ENCODE measurements at regions not wholly inside any gene's neighbourhood (a gene's known extent, or its start where the extent isn't known, plus 50 kb on each side); places are given as distances from the start of the nearest gene placed in this dataset.

DNA sequence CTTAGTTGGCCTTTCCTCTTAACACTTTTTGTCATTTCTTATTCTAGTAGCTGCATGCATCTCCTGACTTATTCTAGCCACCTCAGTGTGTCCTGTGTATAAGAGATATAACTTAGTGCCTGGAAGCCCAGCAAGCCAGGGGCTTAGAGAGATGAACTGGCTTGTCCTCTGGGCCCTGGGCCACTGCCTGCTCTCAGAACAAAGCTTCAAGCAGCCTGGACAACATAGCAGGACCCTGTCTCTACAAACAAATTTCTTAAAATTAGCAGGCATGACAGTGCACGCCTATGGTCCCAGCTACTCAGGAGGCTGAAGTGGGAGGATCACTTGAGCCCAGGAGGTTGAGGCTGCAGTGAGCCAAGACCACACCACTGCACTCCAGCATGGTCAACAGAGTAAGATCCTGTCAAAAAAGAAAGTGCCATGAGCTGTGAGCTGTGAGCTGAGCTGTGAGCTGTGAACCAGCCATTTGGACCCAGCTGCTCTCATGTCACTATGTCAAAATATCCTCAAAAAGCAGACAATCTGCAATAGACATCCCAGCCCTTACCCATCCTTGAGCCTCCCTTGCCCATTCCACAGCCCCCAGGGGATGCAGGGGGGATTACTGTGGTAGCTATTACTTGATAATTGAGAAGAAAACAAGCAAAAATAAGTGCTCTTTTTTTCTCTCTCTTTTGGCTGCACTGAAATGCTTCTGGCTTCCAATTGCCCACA lies 174.5 kb downstream of the OPA1 start:
- H3K4me3 Mint-ChIP-seq: no peak overlapping the region
- Histone ChIP-seq H3K4me3 (no peak overlapping the region), H3K27ac (ENCODE audit: low read depth) (no peak overlapping the region), H4K20me1 (replicated peaks; ENCODE audit: insufficient read depth) (no peaks in the 10 kb centered on the region), H3K4me1 (ENCODE audit: insufficient read depth) (no peaks in the 10 kb centered on the region; the same call in 1 of the 2 replicates), H3K36me3 (ENCODE audit: insufficient read depth) (no peaks in the 10 kb centered on the region; the same call in 1 of the 2 replicates), H3K79me2 (replicated peaks; ENCODE audit: insufficient read depth) (no peaks in the 10 kb centered on the region), H3K4me2 (no peak overlapping the region), H2AFZ (no peak overlapping the region), H3K27me3 (ENCODE audit: insufficient read depth) (0 out of 2 replicates have a peak, but pooled peaks cover under 1% of the 10 kb centered on the region), H3K9me2 (ENCODE audit: insufficient read depth) (0 out of 2 replicates have a peak, but pooled peaks cover 5% of the 10 kb centered on the region), H3F3A (replicated peaks; ENCODE audit: low read depth) (no peaks in the 10 kb centered on the region)
- peaks cover 8% of the 10 kb centered on the region; the same call in 1 of the 3 replicates for H3K36me3 Mint-ChIP-seq (ENCODE audit: low read depth)
- DNase-seq (ENCODE audit: low spot score) (no peak), ATAC-seq (no peak)
- H3K9me3 Mint-ChIP-seq: peaks cover 22% of the 10 kb centered on the region
- no peak overlapping the region for H3K27ac Mint-ChIP-seq
- peaks cover 6% of the 10 kb centered on the region; the same call in 2 of the 3 replicates for H3K4me1 Mint-ChIP-seq
- TF ChIP-seq POLR2AphosphoS5 (IDR thresholded peaks at IDR 0.05; ENCODE audit: low read depth) (no peak), ZNF114 (CRISPR knock-in tag; IDR thresholded peaks at IDR 0.05) (no peak), EZH2 (IDR thresholded peaks at IDR 0.05; ENCODE audit: low read depth, unreplicated experiment) (no peak)
- H3K27me3 Mint-ChIP-seq (ENCODE audit: insufficient read depth, low read depth, poor library complexity): no peaks in the 10 kb centered on the region

- Mint-ChIP-seq H3K4me1 (peaks cover 6% of the 10 kb centered on the region; the same call in 2 of the 3 replicates), H3K36me3 (ENCODE audit: low read depth) (peaks cover 8% of the 10 kb centered on the region; the same call in 1 of the 3 replicates), H3K4me3 (no peak overlapping the region), H3K9me3 (peaks cover 22% of the 10 kb centered on the region), H3K27me3 (ENCODE audit: insufficient read depth, low read depth, poor library complexity) (no peaks in the 10 kb centered on the region), H3K27ac (no peak overlapping the region)
- Histone ChIP-seq H4K20me1 (replicated peaks; ENCODE audit: insufficient read depth) (no peaks in the 10 kb centered on the region), H3K79me2 (replicated peaks; ENCODE audit: insufficient read depth) (no peaks in the 10 kb centered on the region), H3K27me3 (ENCODE audit: insufficient read depth) (peaks cover 6% of the 10 kb centered on the region), H2AFZ (no peak overlapping the region), H3K4me1 (ENCODE audit: insufficient read depth) (no peaks in the 10 kb centered on the region; the same call in 1 of the 2 replicates), H3F3A (replicated peaks; ENCODE audit: low read depth) (no peaks in the 10 kb centered on the region), H3K4me2 (no peak overlapping the region), H3K36me3 (ENCODE audit: insufficient read depth) (no peaks in the 10 kb centered on the region; the same call in 1 of the 2 replicates), H3K9me2 (ENCODE audit: insufficient read depth) (0 out of 2 replicates have a peak, but pooled peaks cover 5% of the 10 kb centered on the region), H3K4me3 (no peak overlapping the region), H3K27ac (ENCODE audit: low read depth) (no peak overlapping the region)
- ATAC-seq (no peak), DNase-seq (ENCODE audit: low spot score) (no peak)
- TF ChIP-seq NANOG (IDR thresholded peaks at IDR 0.05; ENCODE audit: borderline replicate concordance) (no peak), ETS1 (IDR thresholded peaks at IDR 0.05) (no peak), EZH2 (IDR thresholded peaks at IDR 0.05; ENCODE audit: low read depth, unreplicated experiment) (no peak), JUNB (IDR thresholded peaks at IDR 0.05; ENCODE audit: unreplicated experiment) (no peak), ZNF331 (CRISPR knock-in tag; IDR thresholded peaks at IDR 0.05; ENCODE audit: low read depth) (no peak), POLR2AphosphoS5 (IDR thresholded peaks at IDR 0.05; ENCODE audit: low read depth) (no peak), EZH2phosphoT487 (IDR thresholded peaks at IDR 0.05; ENCODE audit: unreplicated experiment) (no peak), ZNF114 (CRISPR knock-in tag; IDR thresholded peaks at IDR 0.05) (no peak), CREB1 (CRISPR knock-in tag; IDR thresholded peaks at IDR 0.05; ENCODE audit: low read depth) (no peak)
- TF ChIP-seq, protein P1, sequence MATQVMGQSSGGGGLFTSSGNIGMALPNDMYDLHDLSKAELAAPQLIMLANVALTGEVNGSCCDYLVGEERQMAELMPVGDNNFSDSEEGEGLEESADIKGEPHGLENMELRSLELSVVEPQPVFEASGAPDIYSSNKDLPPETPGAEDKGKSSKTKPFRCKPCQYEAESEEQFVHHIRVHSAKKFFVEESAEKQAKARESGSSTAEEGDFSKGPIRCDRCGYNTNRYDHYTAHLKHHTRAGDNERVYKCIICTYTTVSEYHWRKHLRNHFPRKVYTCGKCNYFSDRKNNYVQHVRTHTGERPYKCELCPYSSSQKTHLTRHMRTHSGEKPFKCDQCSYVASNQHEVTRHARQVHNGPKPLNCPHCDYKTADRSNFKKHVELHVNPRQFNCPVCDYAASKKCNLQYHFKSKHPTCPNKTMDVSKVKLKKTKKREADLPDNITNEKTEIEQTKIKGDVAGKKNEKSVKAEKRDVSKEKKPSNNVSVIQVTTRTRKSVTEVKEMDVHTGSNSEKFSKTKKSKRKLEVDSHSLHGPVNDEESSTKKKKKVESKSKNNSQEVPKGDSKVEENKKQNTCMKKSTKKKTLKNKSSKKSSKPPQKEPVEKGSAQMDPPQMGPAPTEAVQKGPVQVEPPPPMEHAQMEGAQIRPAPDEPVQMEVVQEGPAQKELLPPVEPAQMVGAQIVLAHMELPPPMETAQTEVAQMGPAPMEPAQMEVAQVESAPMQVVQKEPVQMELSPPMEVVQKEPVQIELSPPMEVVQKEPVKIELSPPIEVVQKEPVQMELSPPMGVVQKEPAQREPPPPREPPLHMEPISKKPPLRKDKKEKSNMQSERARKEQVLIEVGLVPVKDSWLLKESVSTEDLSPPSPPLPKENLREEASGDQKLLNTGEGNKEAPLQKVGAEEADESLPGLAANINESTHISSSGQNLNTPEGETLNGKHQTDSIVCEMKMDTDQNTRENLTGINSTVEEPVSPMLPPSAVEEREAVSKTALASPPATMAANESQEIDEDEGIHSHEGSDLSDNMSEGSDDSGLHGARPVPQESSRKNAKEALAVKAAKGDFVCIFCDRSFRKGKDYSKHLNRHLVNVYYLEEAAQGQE (IDR thresholded peaks at IDR 0.05; ENCODE audit: unreplicated experiment): no peak
Observed at GRCh38 chr3:193768070-193768394, 175.0 kb downstream of the OPA1 start.
